Mesendoderm (in vitro differentiated cells): ENCODE measurements at regions not wholly inside any gene's neighbourhood (a gene's known extent, or its start where the extent isn't known, plus 50 kb on each side); places are given as distances from the start of the nearest gene placed in this dataset.

ENCODE experiments used
- DNase-seq: peaks from one replicate; pipeline ENCODE4 v3.0.0; 2013
- H2AK5ac ChIP-seq: 2 replicates; pipeline ENCODE4 v1.6.1; 2013; ENCODE audit warnings: low read length, inconsistent platforms
- H2BK120ac ChIP-seq: 2 replicates; pipeline ENCODE4 v1.6.1; 2013; ENCODE audit warnings: low read depth, mild to moderate bottlenecking, low read length, moderate library complexity, mixed read lengths
- H2BK15ac ChIP-seq: replicated peaks from 2 replicates; pipeline ENCODE4 v1.6.1; 2013; ENCODE audit warnings: low read depth, mild to moderate bottlenecking, moderate library complexity
- H2BK5ac ChIP-seq: 2 replicates; pipeline ENCODE4 v1.6.1; 2013; ENCODE audit warnings: low read length, inconsistent platforms
- H3K18ac ChIP-seq: 2 replicates; pipeline ENCODE4 v1.6.1; 2013; ENCODE audit warnings: mild to moderate bottlenecking, low read length, mixed read lengths
- H3K23ac ChIP-seq: one replicate; pipeline ENCODE4 v1.6.1; 2013; ENCODE audit warnings: low read length
- H3K27ac ChIP-seq: 2 replicates; pipeline ENCODE4 v1.5.1; 2013; ENCODE audit warnings: low read depth, mild to moderate bottlenecking, inconsistent platforms, low read length, moderate library complexity
- H3K27me3 ChIP-seq: 2 replicates; pipeline ENCODE4 v1.6.1; 2013; ENCODE audit warnings: low read length, control low read depth, mild to moderate bottlenecking, inconsistent platforms; ENCODE audit not compliant: insufficient read depth, poor library complexity
- H3K36me3 ChIP-seq: 2 replicates; pipeline ENCODE4 v1.6.1; 2013; ENCODE audit warnings: low read length, inconsistent platforms; ENCODE audit not compliant: control insufficient read depth, insufficient read depth
- H3K4ac ChIP-seq: one replicate; pipeline ENCODE4 v1.6.1; 2013; ENCODE audit warnings: low read depth, mild to moderate bottlenecking, low read length, moderate library complexity
- H3K4me1 ChIP-seq: 2 replicates; pipeline ENCODE4 v1.6.1; 2013; ENCODE audit warnings: low read depth, low read length, inconsistent platforms; ENCODE audit not compliant: control insufficient read depth
- H3K4me2 ChIP-seq: 2 replicates; pipeline ENCODE4 v1.6.1; 2013; ENCODE audit warnings: low read length
- H3K4me3 ChIP-seq: 2 replicates; pipeline ENCODE4 v1.5.1; 2013; ENCODE audit warnings: mild to moderate bottlenecking, low read length
- H3K56ac ChIP-seq: one replicate; pipeline ENCODE4 v1.6.1; 2013; ENCODE audit warnings: low read length
- H3K79me1 ChIP-seq: 2 replicates; pipeline ENCODE4 v1.6.1; 2013; ENCODE audit warnings: low read length, inconsistent platforms
- H3K79me2 ChIP-seq: 2 replicates; pipeline ENCODE4 v1.6.1; 2013; ENCODE audit warnings: mild to moderate bottlenecking, low read length; ENCODE audit not compliant: control insufficient read depth, insufficient read depth
- H3K9ac ChIP-seq: 2 replicates; pipeline ENCODE4 v1.6.1; 2013; ENCODE audit warnings: low read length, inconsistent platforms
- H4K5ac ChIP-seq: one replicate; pipeline ENCODE4 v1.6.1; 2013; ENCODE audit warnings: low read length
- H4K8ac ChIP-seq: one replicate; pipeline ENCODE4 v1.6.1; 2013; ENCODE audit warnings: low read depth, mild to moderate bottlenecking, control low read depth, low read length, moderate library complexity
- WGBS: extraction: QIAGEN DNeasy Blood & Tissue Kit; methylation state at CpG from one replicate; pipeline ENCODE4 v1.1.7; 2013; ENCODE audit warnings: low lambda C conversion rate, missing lambda C conversion rate; ENCODE audit not compliant: insufficient coverage; ENCODE audit errors: extremely low coverage; 5-methylcytosine and 5-hydroxymethylcytosine counted together

- H3K27me3 ChIP-seq, result no peaks in the 10 kb centered on the region
- no peak overlapping the region for H4K8ac ChIP-seq
- no peaks in the 10 kb centered on the region for H3K79me1 ChIP-seq
- H3K18ac ChIP-seq, result no peak overlapping the region
- WGBS, result no CpG with 5 or more reads among the region's 10 CpGs
- H2BK15ac ChIP-seq, result no peak overlapping the region
- H3K4ac ChIP-seq, result no peak overlapping the region
- H2BK5ac ChIP-seq, result no peak overlapping the region
- H3K23ac ChIP-seq, result no peak overlapping the region
- no peak overlapping the region for H3K27ac ChIP-seq
- no peak overlapping the region for H3K4me3 ChIP-seq
- H4K5ac ChIP-seq, result no peak overlapping the region
- H3K36me3 ChIP-seq, result no peaks in the 10 kb centered on the region
- no peak overlapping the region for H3K9ac ChIP-seq
- H3K4me1 ChIP-seq, result peaks cover 10% of the 10 kb centered on the region
- H3K4me2 ChIP-seq, result no peak overlapping the region
- DNase-seq, result no peak
- no peak overlapping the region for H2BK120ac ChIP-seq
- no peaks in the 10 kb centered on the region for H3K79me2 ChIP-seq
- no peak overlapping the region for H2AK5ac ChIP-seq
- H3K56ac ChIP-seq, result no peak overlapping the region
These were observed 67.9 kb upstream of the UNC5A start for GRCh38 chr5:176742246-176743105.

- no peak overlapping the region for H2BK5ac ChIP-seq
These were observed 67.1 kb upstream of the UNC5A start for GRCh38 chr5:176743136-176743861.

GRCh38 chr5:176743868-176744583, 66.3 kb upstream of the UNC5A start:
- no peak for DNase-seq
- no peak overlapping the region for H2BK120ac ChIP-seq
- no peaks in the 10 kb centered on the region for H3K27me3 ChIP-seq
- no peaks in the 10 kb centered on the region for H3K79me1 ChIP-seq
- H2AK5ac ChIP-seq, result no peak overlapping the region
- H4K8ac ChIP-seq, result no peak overlapping the region
- no peaks in the 10 kb centered on the region for H3K79me2 ChIP-seq
- no peak overlapping the region for H3K27ac ChIP-seq
- no peak overlapping the region for H3K4me3 ChIP-seq
- peak overlapping the region; percentile 59 for H3K4me2 ChIP-seq
- no CpG with 5 or more reads among the region's 25 CpGs for WGBS
- H3K18ac ChIP-seq, result no peak overlapping the region
- H3K56ac ChIP-seq, result peak overlapping the region; percentile 70
- H3K4ac ChIP-seq, result no peak overlapping the region
- no peaks in the 10 kb centered on the region for H3K36me3 ChIP-seq
- no peak overlapping the region for H2BK15ac ChIP-seq
- H3K9ac ChIP-seq, result peak overlapping the region; percentile 55
- H4K5ac ChIP-seq, result no peak overlapping the region
- no peak overlapping the region for H3K23ac ChIP-seq
- no peak overlapping the region for H2BK5ac ChIP-seq
- H3K4me1 ChIP-seq, result peaks cover 10% of the 10 kb centered on the region

More at GRCh38 chr5:176743136-176743861, 67.1 kb upstream of the UNC5A start:
- Histone ChIP-seq H3K9ac (peak overlapping the region; percentile 55), H3K79me1 (no peaks in the 10 kb centered on the region), H3K4me3 (peak overlapping the region; percentile 29), H3K4me2 (peak overlapping the region; percentile 59), H3K27me3 (no peaks in the 10 kb centered on the region), H3K18ac (no peak overlapping the region), H2AK5ac (no peak overlapping the region), H3K36me3 (no peaks in the 10 kb centered on the region), H3K23ac (no peak overlapping the region), H2BK15ac (no peak overlapping the region), H3K4me1 (peaks cover 10% of the 10 kb centered on the region), H3K79me2 (no peaks in the 10 kb centered on the region), H3K4ac (no peak overlapping the region), H2BK120ac (no peak overlapping the region), H3K56ac (peak overlapping the region; percentile 70), H4K8ac (no peak overlapping the region), H4K5ac (no peak overlapping the region), H3K27ac (no peak overlapping the region)
- WGBS, result no CpG with 5 or more reads among the region's 54 CpGs
- no peak for DNase-seq

GRCh38 chr5:176744584-176744965, 65.8 kb upstream of the UNC5A start:
- Histone ChIP-seq H3K4ac (no peak overlapping the region), H3K4me3 (no peak overlapping the region), H3K36me3 (no peaks in the 10 kb centered on the region), H2BK15ac (no peak overlapping the region), H3K79me2 (no peaks in the 10 kb centered on the region), H2BK5ac (no peak overlapping the region), H3K27me3 (no peaks in the 10 kb centered on the region), H3K23ac (no peak overlapping the region), H3K79me1 (no peaks in the 10 kb centered on the region), H3K18ac (no peak overlapping the region), H2AK5ac (no peak overlapping the region), H4K5ac (no peak overlapping the region), H3K4me1 (peaks cover 8% of the 10 kb centered on the region), H3K9ac (no peak overlapping the region), H4K8ac (no peak overlapping the region), H3K56ac (no peak overlapping the region), H2BK120ac (no peak overlapping the region), H3K4me2 (no peak overlapping the region), H3K27ac (no peak overlapping the region)
- no CpG with 5 or more reads among the region's 8 CpGs for WGBS
- peak; percentile 60 for DNase-seq

GRCh38 chr5:176747670-176748072, 62.7 kb upstream of the UNC5A start:
- no CpG with 5 or more reads among the region's 5 CpGs for WGBS

More at GRCh38 chr5:176747670-176748072, 62.7 kb upstream of the UNC5A start:
- Histone ChIP-seq H3K56ac (no peak overlapping the region), H3K4me1 (peaks cover 8% of the 10 kb centered on the region), H2BK120ac (no peak overlapping the region), H4K8ac (no peak overlapping the region), H3K36me3 (no peaks in the 10 kb centered on the region), H4K5ac (no peak overlapping the region), H3K4me2 (no peak overlapping the region), H3K4ac (no peak overlapping the region), H3K27me3 (no peaks in the 10 kb centered on the region), H3K79me2 (no peaks in the 10 kb centered on the region), H3K18ac (no peak overlapping the region), H3K9ac (no peak overlapping the region), H2AK5ac (no peak overlapping the region), H3K4me3 (no peak overlapping the region), H3K79me1 (no peaks in the 10 kb centered on the region), H3K23ac (no peak overlapping the region), H3K27ac (no peak overlapping the region), H2BK5ac (no peak overlapping the region), H2BK15ac (no peak overlapping the region)
- no peak for DNase-seq
